ENCODE measurements at regions not wholly inside any gene's neighbourhood (a gene's known extent, or its start where the extent isn't known, plus 50 kb on each side); places are given as distances from the start of the nearest gene placed in this dataset.

GRCh38 chr12:13455778-13456144 lies 259.2 kb downstream of the EMP1 start:
- Histone ChIP-seq H3K27me3 (ENCODE audit: low read length) (no peaks in the 10 kb centered on the region), H2AFZ (ENCODE audit: low read length) (no peak overlapping the region), H3K9me2 (replicated peaks; ENCODE audit: low read length) (no peaks in the 10 kb centered on the region), H3F3A (ENCODE audit: low read length, unreplicated experiment) (no peaks in the 10 kb centered on the region), H3K79me2 (ENCODE audit: low read length) (no peaks in the 10 kb centered on the region), H4K20me1 (ENCODE audit: low read length) (no peaks in the 10 kb centered on the region), H3K9me3 (ENCODE audit: low read length) (no peaks in the 10 kb centered on the region), H3K36me3 (ENCODE audit: low read depth, low read length) (no peaks in the 10 kb centered on the region), H3K4me2 (ENCODE audit: low read length) (no peak overlapping the region), H3K27ac (ENCODE audit: low read length) (no peak overlapping the region), H3K4me3 (ENCODE audit: low read length) (no peak overlapping the region), H3K4me1 (ENCODE audit: insufficient read depth, low read length) (no peaks in the 10 kb centered on the region), H3K9ac (ENCODE audit: low read length) (no peak overlapping the region)
- POLR2A ChIA-PET (ENCODE audit: unreplicated experiment): no interaction called here
- BruUV-seq (replicated peaks): no TSS peak
- intact Hi-C loops (cut with micrococcal nuclease): no loop called here
- ATAC-seq (no peak), DNase-seq (no peak)
- no peak for TF ChIP-seq CTCF (conservative IDR thresholded peaks at IDR 0.05; ENCODE audit: low read depth, low read length)
- no peak for TF ChIP-seq EZH2phosphoT487 (IDR thresholded peaks at IDR 0.05; ENCODE audit: borderline replicate concordance, low read length)
- no peak for TF ChIP-seq EZH2 (IDR thresholded peaks at IDR 0.05; ENCODE audit: low read length, unreplicated experiment)
- CTCF ChIA-PET: no interaction called here

GRCh38 chr12:13454991-13455777 lies 258.7 kb downstream of the EMP1 start:
- Histone ChIP-seq H4K20me1 (ENCODE audit: low read length) (no peaks in the 10 kb centered on the region), H3K9ac (ENCODE audit: low read length) (no peak overlapping the region), H3K9me3 (ENCODE audit: low read length) (no peaks in the 10 kb centered on the region), H3K79me2 (ENCODE audit: low read length) (no peaks in the 10 kb centered on the region), H2AFZ (ENCODE audit: low read length) (no peak overlapping the region), H3F3A (ENCODE audit: low read length, unreplicated experiment) (no peaks in the 10 kb centered on the region), H3K36me3 (ENCODE audit: low read depth, low read length) (no peaks in the 10 kb centered on the region), H3K9me2 (replicated peaks; ENCODE audit: low read length) (no peaks in the 10 kb centered on the region), H3K27me3 (ENCODE audit: low read length) (no peaks in the 10 kb centered on the region), H3K4me2 (ENCODE audit: low read length) (no peak overlapping the region), H3K4me3 (ENCODE audit: low read length) (no peak overlapping the region), H3K27ac (ENCODE audit: low read length) (no peak overlapping the region), H3K4me1 (ENCODE audit: insufficient read depth, low read length) (no peaks in the 10 kb centered on the region)
- TF ChIP-seq EZH2 (IDR thresholded peaks at IDR 0.05; ENCODE audit: low read length, unreplicated experiment) (no peak), CTCF (conservative IDR thresholded peaks at IDR 0.05; ENCODE audit: low read depth, low read length) (no peak), EZH2phosphoT487 (IDR thresholded peaks at IDR 0.05; ENCODE audit: borderline replicate concordance, low read length) (no peak)
- no peak for DNase-seq
- BruUV-seq (replicated peaks): no TSS peak
- ChIA-PET POLR2A (ENCODE audit: unreplicated experiment) (no interaction called here), CTCF (no interaction called here)
- ATAC-seq: no peak
- intact Hi-C loops (cut with micrococcal nuclease): no loop called here

- Histone ChIP-seq H3K9ac (ENCODE audit: low read length) (no peak overlapping the region), H3K27me3 (ENCODE audit: low read length) (no peaks in the 10 kb centered on the region), H3K4me2 (ENCODE audit: low read length) (no peak overlapping the region), H3F3A (ENCODE audit: low read length, unreplicated experiment) (no peaks in the 10 kb centered on the region), H3K36me3 (ENCODE audit: low read depth, low read length) (no peaks in the 10 kb centered on the region), H3K4me1 (ENCODE audit: insufficient read depth, low read length) (no peaks in the 10 kb centered on the region), H3K4me3 (ENCODE audit: low read length) (no peak overlapping the region), H3K9me2 (replicated peaks; ENCODE audit: low read length) (no peaks in the 10 kb centered on the region), H4K20me1 (ENCODE audit: low read length) (no peaks in the 10 kb centered on the region), H3K79me2 (ENCODE audit: low read length) (no peaks in the 10 kb centered on the region), H2AFZ (ENCODE audit: low read length) (no peak overlapping the region), H3K27ac (ENCODE audit: low read length) (no peak overlapping the region), H3K9me3 (ENCODE audit: low read length) (no peaks in the 10 kb centered on the region)
- no TSS peak for BruUV-seq (replicated peaks)
- ChIA-PET POLR2A (ENCODE audit: unreplicated experiment) (no interaction called here), CTCF (no interaction called here)
- DNase-seq (no peak), ATAC-seq (no peak)
- no peak for TF ChIP-seq EZH2phosphoT487 (IDR thresholded peaks at IDR 0.05; ENCODE audit: borderline replicate concordance, low read length)
- no peak for TF ChIP-seq CTCF (conservative IDR thresholded peaks at IDR 0.05; ENCODE audit: low read depth, low read length)
- TF ChIP-seq EZH2 (IDR thresholded peaks at IDR 0.05; ENCODE audit: low read length, unreplicated experiment): no peak
- intact Hi-C loops (cut with micrococcal nuclease): no loop called here
These were observed 256.5 kb downstream of the EMP1 start for GRCh38 chr12:13452955-13453570.
